Activated naive CD4-positive, alpha-beta T cell treated with anti-CD3 and anti-CD28 coated beads, Interleukin-2, amount 10 ng/mL, durations not matched to agents 7 days and 5 days (primary cell): ENCODE measurements at regions not wholly inside any gene's neighbourhood (a gene's known extent, or its start where the extent isn't known, plus 50 kb on each side); places are given as distances from the start of the nearest gene placed in this dataset.

Source experiments
- CTCF ChIA-PET: fragments of 350-600 bp; sonication (Branson Sonifier 250); formaldehyde crosslinking; loops from one replicate; lab custom pipeline; 2021; ENCODE audit warnings: antibody characterized with exemption; lab: Charles Lee
- DNase-seq: peaks from one replicate; pipeline ENCODE4 v3.0.0-alpha.2; 2020
- H3K27ac Mint-ChIP-seq: one replicate; pipeline ENCODE4 v1.8.0; 2021; ENCODE audit warnings: mild to moderate bottlenecking, moderate library complexity, mixed read lengths
- H3K27me3 Mint-ChIP-seq: one replicate; pipeline ENCODE4 v1.8.0; 2021; ENCODE audit warnings: mild to moderate bottlenecking, mixed read lengths
- H3K36me3 Mint-ChIP-seq: one replicate; pipeline ENCODE4 v1.8.0; 2021; ENCODE audit warnings: mixed read lengths
- H3K4me1 Mint-ChIP-seq: one replicate; pipeline ENCODE4 v1.8.0; 2021; ENCODE audit warnings: mixed read lengths
- H3K4me3 Mint-ChIP-seq: one replicate; pipeline ENCODE4 v1.8.0; 2021; ENCODE audit warnings: mild to moderate bottlenecking, moderate library complexity, mixed read lengths
- H3K9me3 Mint-ChIP-seq: one replicate; pipeline ENCODE4 v1.8.0; 2021; ENCODE audit warnings: mixed read lengths

- CTCF ChIA-PET = no interaction called here
- Mint-ChIP-seq H3K27me3 (no peaks in the 10 kb centered on the region), H3K36me3 (no peaks in the 10 kb centered on the region), H3K4me1 (no peaks in the 10 kb centered on the region), H3K9me3 (peaks cover 2% of the 10 kb centered on the region), H3K4me3 (no peak overlapping the region), H3K27ac (no peak overlapping the region)
- no peak for DNase-seq
Observed at GRCh38 chr10:59562126-59562525, 147.5 kb downstream of the SLC16A9 start.

DNA sequence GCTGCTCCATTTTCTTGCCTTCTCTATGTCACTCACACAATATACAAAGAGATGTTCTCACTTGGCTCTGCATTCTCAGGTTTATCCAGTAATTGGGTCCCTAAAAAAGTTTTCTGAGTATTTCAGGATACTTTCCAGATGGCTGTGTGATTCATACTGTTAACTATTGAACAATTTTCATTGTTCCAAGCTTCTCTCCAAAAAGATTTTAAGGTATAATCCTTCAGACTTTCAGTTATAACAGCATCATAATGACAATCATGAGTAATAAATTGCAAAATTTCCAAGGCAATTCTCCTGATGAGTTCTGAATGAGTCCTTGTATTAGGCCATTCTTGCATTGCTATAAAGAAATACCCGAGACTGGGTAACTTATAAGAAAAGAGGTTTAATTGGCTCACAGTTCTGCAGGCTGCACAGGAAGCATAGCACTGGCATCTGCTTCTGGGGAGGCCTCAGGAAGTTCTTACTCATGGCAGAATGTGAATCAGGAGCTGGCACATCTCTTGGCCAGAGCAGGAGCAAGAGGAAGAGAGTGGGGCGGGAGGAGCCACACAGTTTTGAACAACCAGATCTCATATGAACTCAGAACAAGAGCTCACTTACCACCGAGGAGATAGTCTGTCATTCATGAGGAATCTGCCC lies 148.1 kb downstream of the SLC16A9 start:
- CTCF ChIA-PET = no interaction called here
- H3K36me3 Mint-ChIP-seq = no peaks in the 10 kb centered on the region

GRCh38 chr10:59560990-59561389 lies 148.7 kb downstream of the SLC16A9 start:
- DNase-seq = no peak
- Mint-ChIP-seq H3K27me3 (no peaks in the 10 kb centered on the region), H3K4me3 (no peak overlapping the region), H3K9me3 (no peaks in the 10 kb centered on the region), H3K4me1 (no peaks in the 10 kb centered on the region), H3K27ac (no peak overlapping the region), H3K36me3 (no peaks in the 10 kb centered on the region)
- CTCF ChIA-PET = no interaction called here

More for the DNA sequence above, 148.1 kb downstream of the SLC16A9 start:
- H3K27me3 Mint-ChIP-seq = no peaks in the 10 kb centered on the region
- no peak overlapping the region for H3K4me3 Mint-ChIP-seq
- H3K9me3 Mint-ChIP-seq = peaks cover 2% of the 10 kb centered on the region
- H3K27ac Mint-ChIP-seq = no peak overlapping the region
- H3K4me1 Mint-ChIP-seq = no peaks in the 10 kb centered on the region
- no peak for DNase-seq

DNA sequence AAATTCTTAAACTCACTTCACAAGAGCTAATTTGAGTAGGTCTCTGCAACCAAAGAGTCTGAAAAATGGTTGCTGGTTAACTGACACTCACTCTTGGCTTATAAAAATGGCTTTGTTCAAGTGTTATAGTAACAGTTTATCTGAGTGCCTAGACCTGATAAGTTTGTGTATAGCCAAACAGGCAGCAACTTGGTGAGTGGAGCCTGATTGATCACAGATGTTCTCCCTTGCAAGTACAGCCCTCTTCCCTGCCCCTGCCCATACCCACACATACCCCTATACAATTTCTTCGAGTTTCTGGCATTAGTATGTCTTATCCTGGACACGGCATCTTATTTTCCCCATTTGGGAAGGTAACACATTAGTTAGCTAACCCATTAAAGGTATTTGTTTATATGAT lies 149.5 kb downstream of the SLC16A9 start:
- CTCF ChIA-PET = no interaction called here

GRCh38 chr10:59558066-59558465 lies 151.6 kb downstream of the SLC16A9 start:
- Mint-ChIP-seq H3K27me3 (no peaks in the 10 kb centered on the region), H3K27ac (no peak overlapping the region), H3K4me3 (no peak overlapping the region), H3K4me1 (no peaks in the 10 kb centered on the region), H3K36me3 (no peaks in the 10 kb centered on the region), H3K9me3 (no peaks in the 10 kb centered on the region)
- CTCF ChIA-PET = no interaction called here
- DNase-seq = no peak

More for the DNA sequence above, 149.5 kb downstream of the SLC16A9 start:
- no peaks in the 10 kb centered on the region for H3K4me1 Mint-ChIP-seq
- no peaks in the 10 kb centered on the region for H3K27me3 Mint-ChIP-seq
- no peak overlapping the region for H3K27ac Mint-ChIP-seq
- H3K9me3 Mint-ChIP-seq = no peaks in the 10 kb centered on the region
- no peaks in the 10 kb centered on the region for H3K36me3 Mint-ChIP-seq
- H3K4me3 Mint-ChIP-seq = no peak overlapping the region
- no peak for DNase-seq

GRCh38 chr10:59557642-59558041 lies 152.0 kb downstream of the SLC16A9 start:
- H3K4me1 Mint-ChIP-seq = no peaks in the 10 kb centered on the region
- CTCF ChIA-PET = no interaction called here
- H3K9me3 Mint-ChIP-seq = no peaks in the 10 kb centered on the region
- no peaks in the 10 kb centered on the region for H3K36me3 Mint-ChIP-seq
- no peak overlapping the region for H3K27ac Mint-ChIP-seq
- DNase-seq = no peak
- no peak overlapping the region for H3K4me3 Mint-ChIP-seq
- H3K27me3 Mint-ChIP-seq = no peaks in the 10 kb centered on the region

DNA sequence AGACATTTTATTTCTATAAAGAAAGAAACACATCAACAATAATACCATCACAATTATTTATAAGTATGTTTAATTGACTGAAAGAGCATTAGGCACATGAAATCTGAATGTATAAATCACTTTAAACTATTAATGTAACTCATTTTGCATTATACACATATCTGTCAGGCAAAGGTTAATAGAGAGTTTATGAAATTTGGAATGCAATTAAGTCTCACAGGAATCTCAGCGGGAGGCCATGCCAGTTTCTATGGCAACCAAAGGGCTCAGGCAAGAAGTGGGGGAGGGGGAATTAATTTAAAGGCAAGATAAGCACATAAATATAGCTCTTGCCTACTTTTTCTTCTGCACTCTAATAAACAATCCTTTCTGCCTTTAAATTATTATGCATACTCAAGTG lies 152.6 kb downstream of the SLC16A9 start:
- DNase-seq = no peak
- CTCF ChIA-PET = no interaction called here
- H3K4me3 Mint-ChIP-seq = no peak overlapping the region
- no peaks in the 10 kb centered on the region for H3K9me3 Mint-ChIP-seq
- H3K4me1 Mint-ChIP-seq = no peaks in the 10 kb centered on the region
- H3K27me3 Mint-ChIP-seq = no peaks in the 10 kb centered on the region
- H3K27ac Mint-ChIP-seq = no peak overlapping the region
- H3K36me3 Mint-ChIP-seq = no peaks in the 10 kb centered on the region

DNA sequence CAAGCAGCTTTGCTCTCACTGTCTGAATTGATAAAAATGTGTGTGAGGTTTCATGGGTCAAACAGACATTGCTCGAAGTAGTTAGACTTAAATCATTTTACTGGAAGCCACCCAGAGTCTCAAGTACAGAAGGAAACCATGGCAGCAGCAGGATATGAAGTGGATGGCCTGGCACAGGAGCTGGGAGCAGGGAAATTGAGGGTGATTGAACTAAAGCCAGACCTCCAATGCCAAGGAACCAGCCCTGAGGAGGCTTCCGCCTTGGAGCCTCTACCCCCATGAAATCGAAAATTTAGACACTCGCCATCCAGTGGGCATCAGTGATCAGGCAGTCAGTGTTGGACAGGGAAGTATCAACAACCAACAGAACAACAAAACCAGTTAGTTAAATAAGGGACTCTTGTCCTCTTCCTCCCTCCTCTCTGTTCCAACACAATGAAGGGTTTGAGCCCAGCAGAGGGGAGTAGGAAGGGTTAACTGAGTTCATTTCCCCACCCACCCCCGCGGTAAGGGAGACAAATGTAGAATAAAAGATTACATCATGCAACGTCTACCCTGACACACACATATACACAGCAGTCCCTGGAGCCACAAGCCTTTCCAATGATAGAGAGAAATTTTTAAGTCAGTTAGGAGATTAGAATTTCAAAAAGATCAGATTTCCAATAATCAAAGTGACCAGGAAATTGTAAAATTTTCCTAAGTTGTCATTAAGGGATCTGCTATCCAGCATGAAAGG lies 156.3 kb downstream of the SLC16A9 start:
- no peaks in the 10 kb centered on the region for H3K4me1 Mint-ChIP-seq
- no peaks in the 10 kb centered on the region for H3K9me3 Mint-ChIP-seq
- H3K27me3 Mint-ChIP-seq = no peaks in the 10 kb centered on the region
- CTCF ChIA-PET = no interaction called here
- H3K36me3 Mint-ChIP-seq = no peaks in the 10 kb centered on the region
- H3K4me3 Mint-ChIP-seq = no peak overlapping the region
- no peak for DNase-seq
- no peak overlapping the region for H3K27ac Mint-ChIP-seq

- no peak overlapping the region for H3K4me3 Mint-ChIP-seq
- CTCF ChIA-PET = no interaction called here
- no peaks in the 10 kb centered on the region for H3K36me3 Mint-ChIP-seq
- no peak for DNase-seq
- H3K27ac Mint-ChIP-seq = no peak overlapping the region
- no peaks in the 10 kb centered on the region for H3K9me3 Mint-ChIP-seq
- H3K27me3 Mint-ChIP-seq = no peaks in the 10 kb centered on the region
- H3K4me1 Mint-ChIP-seq = no peaks in the 10 kb centered on the region
Observed at GRCh38 chr10:59550061-59550460, 159.6 kb downstream of the SLC16A9 start.

DNA sequence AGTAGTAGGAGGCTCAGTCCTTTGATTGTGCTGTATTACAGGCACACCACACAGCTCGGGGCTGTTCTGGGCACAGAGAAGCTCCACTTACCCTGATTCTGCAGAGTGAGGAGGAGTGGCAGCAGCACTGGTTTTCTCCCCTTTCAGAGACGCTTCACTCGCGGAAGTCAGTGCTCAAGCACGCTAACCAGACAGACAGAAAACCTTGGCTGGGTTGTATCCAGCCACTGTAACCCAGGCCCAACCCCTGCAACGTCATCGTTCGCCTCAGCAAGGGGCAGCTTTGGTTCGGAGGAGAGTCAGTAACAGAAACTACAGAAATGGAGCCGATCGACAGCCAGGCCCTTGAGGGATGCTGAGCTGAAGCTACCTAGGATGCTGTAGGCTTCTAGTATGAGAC lies 171.0 kb downstream of the SLC16A9 start:
- no peak overlapping the region for H3K27ac Mint-ChIP-seq
- no peak overlapping the region for H3K4me3 Mint-ChIP-seq
- no peaks in the 10 kb centered on the region for H3K36me3 Mint-ChIP-seq
- no peak for DNase-seq
- CTCF ChIA-PET = no interaction called here
- H3K27me3 Mint-ChIP-seq = no peaks in the 10 kb centered on the region
- H3K9me3 Mint-ChIP-seq = no peaks in the 10 kb centered on the region
- no peaks in the 10 kb centered on the region for H3K4me1 Mint-ChIP-seq

DNA sequence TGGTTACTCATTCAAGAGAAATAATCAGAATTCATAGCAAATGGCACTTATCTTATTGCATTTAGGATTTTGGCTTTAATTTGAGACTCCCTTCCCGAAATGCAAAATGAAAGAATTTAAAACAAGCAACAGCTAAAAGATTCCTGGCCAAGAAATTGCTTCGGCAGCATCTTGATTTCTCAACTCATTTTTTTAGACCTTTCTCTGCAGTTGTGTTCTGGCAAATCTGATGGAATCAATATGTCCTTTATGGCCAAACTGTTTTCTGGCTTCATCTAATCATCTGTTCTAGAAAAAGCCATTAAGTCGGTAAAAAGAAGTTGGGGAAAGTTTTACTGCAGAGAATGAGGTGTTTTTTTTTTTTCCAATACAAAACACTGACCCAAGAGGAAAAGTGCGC lies 172.1 kb downstream of the SLC16A9 start:
- CTCF ChIA-PET = no interaction called here
- Mint-ChIP-seq H3K4me1 (no peaks in the 10 kb centered on the region), H3K9me3 (no peaks in the 10 kb centered on the region), H3K4me3 (no peak overlapping the region), H3K27ac (no peak overlapping the region), H3K36me3 (no peaks in the 10 kb centered on the region), H3K27me3 (no peaks in the 10 kb centered on the region)
- DNase-seq = no peak

DNA sequence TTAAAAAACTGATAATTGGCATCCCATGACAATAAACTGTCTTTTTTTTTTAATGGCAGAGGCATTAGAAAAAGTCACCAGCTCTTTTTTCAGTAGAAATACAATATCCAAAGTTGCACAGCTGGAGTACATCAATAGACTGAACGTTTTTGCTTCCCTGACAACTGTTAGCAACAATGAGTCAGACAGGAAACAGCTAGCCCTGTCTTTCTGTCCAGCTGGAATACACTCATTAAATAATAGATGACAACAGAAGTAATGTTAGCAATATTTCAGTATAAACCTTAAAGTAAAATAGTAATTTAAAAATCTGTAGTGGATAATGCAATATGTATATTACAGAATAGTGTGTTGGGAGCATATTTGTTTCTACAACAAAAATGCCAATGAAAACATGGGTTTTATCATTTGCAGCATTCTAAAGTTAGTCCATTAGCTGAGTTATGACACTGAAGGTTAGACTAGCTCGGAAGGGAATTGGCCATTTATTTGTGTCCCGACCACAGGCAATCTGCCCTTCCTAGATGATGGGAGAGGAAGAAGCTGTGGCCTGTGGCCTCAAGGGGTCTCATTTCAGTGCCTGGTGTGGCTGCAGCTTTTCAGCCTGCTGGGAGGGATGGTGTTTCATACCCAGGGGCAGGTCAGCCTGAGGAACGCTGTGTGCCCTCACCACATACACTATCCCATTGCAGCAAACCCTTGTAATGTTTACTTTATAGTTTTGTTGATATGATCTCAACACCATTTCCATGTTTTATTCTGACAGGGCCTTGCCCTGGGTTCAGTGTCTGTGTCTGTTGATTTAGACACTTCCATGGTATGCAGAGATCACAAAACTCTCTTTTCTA lies 173.3 kb downstream of the SLC16A9 start:
- Mint-ChIP-seq H3K27ac (no peak overlapping the region), H3K36me3 (no peaks in the 10 kb centered on the region), H3K4me1 (no peaks in the 10 kb centered on the region), H3K9me3 (no peaks in the 10 kb centered on the region), H3K27me3 (no peaks in the 10 kb centered on the region), H3K4me3 (no peak overlapping the region)
- DNase-seq = no peak
- CTCF ChIA-PET = no interaction called here

GRCh38 chr10:59524348-59524747 lies 162.0 kb upstream of the FAM13C start:
- DNase-seq = no peak
- Mint-ChIP-seq H3K4me3 (no peak overlapping the region), H3K36me3 (no peaks in the 10 kb centered on the region), H3K27ac (no peak overlapping the region), H3K9me3 (no peaks in the 10 kb centered on the region), H3K4me1 (no peaks in the 10 kb centered on the region), H3K27me3 (no peaks in the 10 kb centered on the region)
- CTCF ChIA-PET = no interaction called here

DNA sequence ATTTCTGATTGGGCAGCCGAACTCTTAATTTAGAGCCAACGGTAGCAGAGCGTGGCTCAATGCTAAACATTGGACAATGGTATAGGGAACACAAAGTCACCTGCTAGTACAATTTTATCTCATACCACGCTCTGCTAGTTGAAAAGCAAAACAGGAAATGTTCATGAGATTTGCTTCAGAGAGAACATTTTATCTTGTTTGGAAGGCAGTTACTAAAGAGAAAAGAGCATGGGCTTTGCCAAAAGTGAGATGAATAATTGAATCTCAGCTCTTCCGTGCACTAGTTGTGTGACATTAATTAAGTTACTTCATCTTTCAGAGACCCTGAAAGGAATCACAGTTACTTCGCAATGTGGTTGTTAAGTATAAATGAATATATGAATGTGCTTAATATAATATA lies 161.5 kb upstream of the FAM13C start:
- Mint-ChIP-seq H3K27ac (no peak overlapping the region), H3K4me1 (no peaks in the 10 kb centered on the region), H3K27me3 (no peaks in the 10 kb centered on the region), H3K4me3 (no peak overlapping the region), H3K9me3 (peaks cover 1% of the 10 kb centered on the region), H3K36me3 (no peaks in the 10 kb centered on the region)
- no peak for DNase-seq
- CTCF ChIA-PET = no interaction called here

- Mint-ChIP-seq H3K36me3 (no peaks in the 10 kb centered on the region), H3K4me1 (no peaks in the 10 kb centered on the region), H3K4me3 (no peak overlapping the region), H3K27me3 (no peaks in the 10 kb centered on the region), H3K9me3 (peaks cover 1% of the 10 kb centered on the region), H3K27ac (no peak overlapping the region)
- CTCF ChIA-PET = no interaction called here
- DNase-seq = no peak
Observed at GRCh38 chr10:59517996-59518395, 155.6 kb upstream of the FAM13C start.
